Hypothalamus (tissue), 51 donors: ENCODE measurements at regions not wholly inside any gene's neighbourhood (a gene's known extent, or its start where the extent isn't known, plus 50 kb on each side); places are given as distances from the start of the nearest gene placed in this dataset.
"Not testable (repeated sequence)": the region's sequence is repeated elsewhere in the genome, so short reads cannot be mapped to it uniquely, and the experiment has no call there.

ENCODE experiments used
- DNase-seq, 51 donors: peaks; one replicate each; lab custom pipeline; 2025; lab: John Stamatoyannopoulos, UW

DNA sequence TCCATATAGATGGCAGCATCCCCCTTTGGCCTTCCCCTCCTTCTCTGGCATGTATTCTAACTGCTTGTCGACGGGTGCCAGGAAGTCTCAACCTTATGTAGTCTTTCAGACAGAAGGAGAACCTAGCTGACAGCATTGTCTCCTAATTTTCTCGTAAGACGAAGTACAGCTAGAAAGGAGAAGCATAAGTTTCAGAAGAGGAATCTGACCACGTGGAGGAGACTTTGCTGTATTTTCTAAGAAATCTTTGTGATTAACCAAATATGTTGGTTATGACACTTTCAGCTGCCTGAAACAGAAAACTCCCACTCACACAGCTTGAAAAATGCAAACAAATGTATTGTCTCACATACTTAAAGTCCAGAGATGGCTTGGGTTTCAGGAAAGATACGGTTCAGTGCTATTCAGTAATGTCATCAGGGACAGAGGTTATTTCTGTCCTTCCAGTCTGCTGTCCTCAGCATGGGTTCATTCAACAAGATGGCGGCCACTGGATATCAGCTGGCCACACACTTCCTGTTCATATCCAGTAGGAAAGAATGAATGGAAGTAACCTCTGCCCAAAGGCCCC lies 109.5 kb upstream of the ZNF648 start:
- peak in 1 of 51 donors; percentile 11 for DNase-seq

DNA sequence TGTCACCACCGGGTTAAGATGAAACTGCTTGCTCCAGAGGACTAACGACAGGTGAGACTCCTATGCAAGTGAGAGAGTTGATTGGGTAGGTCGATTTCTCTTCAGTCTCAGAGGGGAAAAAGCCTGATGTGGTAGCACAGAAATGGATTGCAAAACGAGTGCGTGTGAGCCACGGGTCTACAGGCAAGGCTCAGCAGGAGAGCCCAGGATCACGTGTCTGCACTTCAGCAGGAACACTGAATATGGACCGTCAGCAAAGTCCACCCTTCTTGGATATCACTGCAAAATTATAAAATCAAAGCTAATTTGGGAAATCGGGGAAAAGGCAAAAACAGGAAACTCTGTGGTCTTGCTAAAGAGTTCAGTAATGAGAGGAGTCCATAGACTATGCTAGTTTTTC lies 107.7 kb upstream of the ZNF648 start:
- DNase-seq: peak in 5 of 51 donors; percentile 8 to 18 (median 12)

DNA sequence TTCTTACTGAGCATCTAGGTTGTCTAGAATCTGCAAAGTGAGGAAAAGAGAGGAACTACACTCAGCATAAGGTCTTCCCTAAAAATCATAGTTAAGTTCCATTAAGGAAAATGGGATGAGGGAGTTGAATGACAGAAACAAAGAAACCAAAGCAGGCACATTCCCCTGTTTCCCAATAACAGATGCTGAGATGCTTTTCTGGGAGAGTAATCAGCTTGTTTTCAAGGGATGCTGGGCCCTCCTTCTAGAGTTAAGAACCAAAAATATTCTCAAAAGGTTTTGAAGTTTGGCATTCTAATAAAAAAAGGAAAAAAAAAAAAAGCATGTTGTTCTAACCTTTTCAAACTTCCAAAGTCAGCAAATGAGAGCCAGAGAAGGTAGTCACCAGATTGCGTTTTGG lies 105.2 kb upstream of the ZNF648 start:
- DNase-seq: no peak

DNA sequence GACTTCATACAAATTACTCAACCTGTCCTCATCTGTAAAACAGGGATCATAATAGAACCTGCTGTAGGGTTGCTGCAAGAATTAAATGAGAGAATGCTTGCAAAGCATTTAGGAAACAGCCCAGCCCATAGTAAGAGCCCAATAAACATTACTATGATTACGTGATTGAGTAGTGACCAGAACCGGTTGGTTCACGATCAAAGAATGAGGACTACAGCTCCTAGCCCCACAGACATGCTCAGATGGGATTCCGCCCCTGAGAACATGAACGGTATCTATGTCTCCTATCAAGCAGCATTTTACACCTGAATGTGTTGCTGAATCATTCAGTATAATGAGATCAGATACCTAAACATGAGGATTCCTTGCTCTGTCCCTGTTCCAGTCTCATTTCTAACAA lies 104.8 kb upstream of the ZNF648 start:
- no peak for DNase-seq

DNA sequence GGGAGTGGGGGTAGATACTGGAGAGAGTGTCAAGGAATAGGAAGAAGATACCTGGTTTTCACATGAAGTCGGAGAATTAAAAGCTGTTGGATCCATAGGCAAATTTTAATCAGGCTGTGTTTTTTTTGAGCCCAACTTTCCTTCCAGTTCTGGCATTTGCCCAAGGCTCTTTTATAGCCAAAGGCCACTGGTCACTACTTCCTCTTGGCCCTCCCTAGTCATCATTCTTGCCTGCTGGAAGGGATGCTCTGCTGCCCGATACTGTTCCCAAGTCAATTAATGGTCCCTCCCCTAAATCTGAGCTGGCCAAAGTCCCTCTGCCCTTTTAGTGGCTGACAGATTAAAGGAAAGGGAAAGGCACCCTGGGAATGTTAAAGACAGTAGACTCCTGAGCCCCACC lies 102.8 kb upstream of the ZNF648 start:
- peak in 16 of 51 donors; percentile 18 to 65 (median 41) for DNase-seq

DNA sequence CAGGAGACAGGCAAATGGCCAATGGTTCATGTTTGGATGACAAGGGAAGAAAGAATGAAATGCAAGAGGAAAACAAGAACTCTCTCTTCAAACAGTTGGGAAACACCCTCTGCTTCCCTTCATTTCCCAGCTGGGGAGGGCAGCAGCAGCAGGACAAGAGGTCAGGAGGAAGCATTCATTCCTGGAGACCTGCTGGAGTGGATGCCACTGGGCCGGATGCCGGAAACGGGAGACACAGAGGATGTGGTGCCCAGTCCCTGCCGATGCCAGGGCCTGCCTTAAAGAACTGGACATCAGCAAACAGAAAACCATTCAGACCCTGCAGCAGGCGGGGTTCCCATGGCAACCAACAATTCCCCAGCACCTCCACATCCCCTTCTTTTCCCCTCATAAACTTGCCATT lies 102.3 kb upstream of the ZNF648 start:
- peak in 41 of 51 donors; percentile 10 to 87 (median 47) for DNase-seq

DNA sequence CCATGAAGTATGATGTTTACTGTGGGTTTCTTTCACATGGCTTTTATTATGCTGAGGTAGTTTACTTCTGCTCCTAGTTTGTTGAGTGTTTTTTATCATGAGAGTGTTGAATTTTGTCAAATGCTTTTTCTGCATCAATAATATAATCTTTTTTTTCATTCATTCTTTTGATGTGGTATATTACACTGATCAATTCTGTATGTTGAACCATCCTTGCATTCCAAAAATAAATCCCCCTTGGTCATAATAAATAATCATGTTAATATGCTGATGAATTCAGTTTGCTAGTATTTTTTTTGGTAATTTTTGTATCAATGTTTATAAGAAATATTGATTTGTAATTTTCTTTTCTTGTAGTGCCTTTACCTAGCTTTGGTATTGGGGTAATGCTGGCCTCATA lies 97.9 kb upstream of the ZNF648 start:
- DNase-seq: no peak

DNA sequence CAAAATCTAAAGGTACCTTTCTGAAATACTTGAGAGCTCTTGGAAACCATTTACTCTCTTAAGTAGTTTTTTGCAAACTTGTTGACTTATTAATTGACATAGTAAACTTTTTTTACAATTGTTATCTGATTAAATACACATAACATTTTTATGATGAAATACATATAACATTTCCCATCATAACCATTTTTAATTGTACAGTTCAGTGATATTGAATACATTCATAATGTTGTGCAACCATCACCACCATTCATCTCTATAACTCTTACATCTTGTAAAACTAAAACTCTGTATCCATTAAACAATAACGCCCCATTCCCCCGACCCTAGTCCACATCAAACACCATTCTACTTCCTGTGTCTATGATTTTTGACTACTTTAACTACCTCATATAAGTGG lies 95.7 kb upstream of the ZNF648 start:
- no peak for DNase-seq

DNA sequence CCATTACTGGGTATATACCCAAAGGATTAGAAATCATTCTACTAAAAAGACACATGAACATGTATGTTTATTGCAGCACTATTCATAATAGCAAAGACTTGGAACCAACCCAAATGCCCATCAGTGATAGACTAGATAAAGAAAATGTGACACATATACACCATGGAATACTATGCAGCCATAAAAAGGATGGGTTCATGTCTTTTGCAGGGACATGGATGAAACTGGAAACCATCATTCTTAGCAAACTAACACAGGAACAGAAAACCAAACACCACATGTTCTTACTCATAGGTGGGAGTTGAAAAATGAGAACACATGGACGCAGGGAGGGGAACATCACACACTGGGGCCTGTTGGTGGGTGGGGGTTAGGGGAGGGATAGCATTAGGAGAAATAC lies 92.9 kb upstream of the ZNF648 start:
- not testable (repeated sequence) for DNase-seq

DNA sequence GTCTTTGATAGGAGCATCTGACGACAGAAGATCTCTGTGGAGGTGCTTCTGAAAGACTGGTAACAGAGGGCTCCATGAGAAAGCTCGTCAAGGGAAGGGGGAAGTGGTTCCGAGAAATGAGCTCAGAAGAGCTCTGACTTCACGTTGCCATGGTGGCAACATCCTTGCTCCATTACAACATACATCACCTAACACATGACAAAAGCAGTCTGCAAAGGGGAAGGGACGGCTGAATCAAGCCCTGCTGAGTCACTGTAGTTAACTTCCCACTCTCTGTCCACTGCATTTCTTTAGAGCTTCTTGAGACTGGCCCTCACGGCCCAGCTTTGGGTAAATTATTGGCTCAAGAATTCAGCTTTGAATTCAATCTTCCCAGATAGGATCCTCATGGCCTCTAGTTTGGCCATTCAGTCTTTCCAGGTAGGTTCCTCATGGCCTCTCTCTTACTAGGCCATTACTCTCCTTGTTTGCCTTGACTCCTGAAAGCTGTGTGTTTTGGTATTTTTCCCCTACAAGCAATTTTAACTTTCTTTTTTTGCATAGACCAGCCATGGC lies 88.0 kb upstream of the ZNF648 start:
- DNase-seq: peak in 19 of 51 donors; percentile 13 to 65 (median 35)

DNA sequence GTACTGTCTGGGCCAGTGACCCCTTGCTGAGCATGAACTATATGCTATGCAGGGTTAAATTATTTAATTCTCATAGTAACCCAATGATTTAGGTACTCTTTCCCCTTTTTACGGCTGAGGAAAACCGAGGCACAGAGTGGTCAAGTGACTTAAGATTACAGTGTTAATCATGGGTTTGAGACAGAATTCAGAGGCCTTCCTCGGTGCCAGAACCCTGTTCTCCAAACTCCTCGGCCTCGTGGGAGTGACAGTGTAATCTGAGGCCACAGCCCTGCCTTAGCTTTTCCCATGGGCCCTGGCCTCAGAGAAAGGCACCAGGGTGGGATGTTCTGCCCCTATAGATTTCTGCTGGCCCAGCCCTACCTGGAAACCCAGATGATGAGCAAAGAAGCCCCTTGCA lies 86.4 kb upstream of the ZNF648 start:
- no peak for DNase-seq

DNA sequence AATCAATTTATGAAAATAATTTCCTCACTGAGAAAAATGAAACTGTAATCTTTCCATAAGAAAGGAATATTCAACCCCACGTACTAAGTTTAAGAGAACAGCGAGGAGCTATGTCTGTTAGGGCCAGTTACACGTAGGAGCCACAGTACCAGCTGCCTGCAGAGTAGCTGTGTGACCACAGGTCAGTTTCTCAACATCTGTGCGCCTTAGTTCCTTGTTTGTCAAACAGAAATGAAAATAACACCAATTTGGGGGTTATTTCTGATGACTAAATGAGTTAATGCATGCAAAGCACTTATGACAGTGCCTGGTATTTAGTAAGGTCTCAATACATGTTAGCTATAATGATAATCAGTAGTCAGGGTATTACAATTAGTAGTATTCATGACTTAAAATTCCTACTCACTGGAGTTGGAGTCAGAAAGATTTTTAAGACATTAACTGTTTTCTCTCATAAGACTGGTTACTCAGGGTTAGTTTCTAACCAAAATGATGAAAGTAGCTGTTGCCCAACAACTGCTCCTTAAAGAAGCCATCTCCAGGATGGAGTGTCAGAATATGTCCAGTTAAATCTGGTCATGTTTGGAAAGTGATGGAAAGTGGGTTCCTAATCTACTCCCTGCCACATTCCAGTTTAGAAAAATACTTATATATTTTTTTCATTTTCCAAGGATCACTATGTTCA lies 85.8 kb upstream of the ZNF648 start:
- DNase-seq: peak in 1 of 51 donors; percentile 12

DNA sequence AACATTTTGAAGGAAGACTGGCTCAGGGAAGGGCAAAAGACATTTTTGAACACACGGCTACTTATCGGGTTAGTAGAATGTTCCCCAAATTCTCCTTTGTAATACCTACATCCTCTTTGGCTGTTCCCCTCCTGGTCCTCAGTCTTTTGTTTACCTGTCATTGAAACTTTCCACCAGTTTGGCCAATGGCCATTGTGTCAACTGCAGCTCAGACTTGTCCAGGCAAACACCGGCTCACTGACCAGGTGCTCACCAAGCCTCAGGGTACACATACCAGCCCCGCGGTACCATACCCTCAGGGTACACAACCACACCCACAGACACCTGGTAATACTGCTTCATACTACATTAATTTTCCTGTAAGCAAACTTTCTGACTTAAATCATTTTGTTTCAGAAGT lies 84.8 kb upstream of the ZNF648 start:
- no peak for DNase-seq

DNA sequence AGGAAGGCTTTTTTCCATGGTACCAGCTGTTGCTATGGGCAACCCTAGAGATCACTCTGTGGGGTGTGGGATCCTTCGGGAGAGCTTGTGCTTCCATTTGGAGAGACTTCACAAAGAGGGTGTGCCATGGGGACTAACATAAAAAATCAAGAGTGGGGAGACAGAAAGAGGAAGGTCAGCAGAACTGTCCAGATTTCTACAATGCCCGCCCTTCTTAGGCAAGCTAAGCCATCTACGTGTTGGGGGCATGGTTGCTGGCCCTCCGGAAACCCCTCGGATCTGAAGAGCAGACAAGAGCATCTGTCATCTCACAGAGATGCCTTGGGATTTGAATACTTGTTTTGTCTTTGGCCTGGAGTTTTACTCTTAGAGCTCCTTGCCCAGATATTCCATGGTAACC lies 83.9 kb upstream of the ZNF648 start:
- DNase-seq: peak in 1 of 51 donors; percentile 33

DNA sequence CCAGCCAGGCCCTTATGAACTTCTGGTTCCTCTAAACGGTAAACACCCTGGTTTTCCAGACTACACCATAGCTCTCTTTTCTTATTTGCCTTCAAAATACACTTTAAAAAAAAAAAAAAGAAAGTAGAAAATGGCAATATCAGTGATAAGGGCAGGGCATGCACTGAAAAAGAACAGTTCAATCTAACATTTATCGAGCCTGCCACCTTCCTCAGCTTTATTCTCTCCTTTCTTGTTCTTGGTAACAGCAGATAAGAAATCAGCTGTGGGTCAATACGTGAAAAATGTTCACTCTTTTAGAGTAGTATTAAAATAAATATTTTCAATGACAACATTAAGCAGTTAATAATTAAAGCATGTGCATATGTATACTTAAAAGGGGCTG lies 83.1 kb upstream of the ZNF648 start:
- DNase-seq: no peak

DNA sequence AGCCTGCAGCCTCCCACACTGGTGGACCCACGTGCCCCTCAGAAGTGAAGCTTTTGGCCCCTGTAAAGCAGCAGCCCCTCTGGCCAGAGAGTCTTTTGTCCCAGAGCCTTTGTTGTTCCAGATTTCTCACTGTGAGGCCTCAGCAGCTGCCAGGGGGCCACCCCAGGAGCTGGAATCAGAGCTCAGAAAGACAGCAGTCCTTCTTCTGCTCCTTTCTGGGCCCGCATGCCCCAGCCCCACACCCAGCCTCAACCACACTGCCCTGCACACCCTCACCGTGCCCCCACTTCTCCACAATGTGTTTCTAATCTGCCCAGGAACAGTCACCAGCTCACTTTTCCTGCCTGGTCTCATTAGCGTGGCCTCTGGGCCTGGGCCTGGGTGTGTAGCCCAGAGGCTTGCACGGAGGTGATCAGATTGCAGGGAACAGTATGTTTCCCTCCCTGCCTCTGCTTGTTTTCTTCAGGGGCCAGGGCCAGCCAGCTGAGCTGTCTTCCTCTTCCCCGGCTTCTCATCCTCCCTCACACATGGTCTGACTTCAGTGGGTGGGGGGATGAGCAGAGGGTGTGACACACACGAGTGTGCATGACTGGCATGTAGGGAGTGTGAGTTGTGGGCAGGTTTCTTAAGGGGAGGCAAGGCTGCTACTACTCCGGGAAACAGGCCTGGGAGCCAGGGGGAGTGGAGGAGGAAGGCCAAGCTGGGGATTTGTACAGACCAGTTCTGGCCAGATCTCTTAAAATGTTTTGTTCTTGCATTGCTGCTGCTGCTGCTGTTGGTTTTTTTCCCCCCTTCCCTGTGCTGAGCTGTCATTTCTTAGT lies 82.5 kb upstream of the ZNF648 start:
- DNase-seq: peak in 47 of 51 donors; percentile 23 to 89 (median 59)

DNA sequence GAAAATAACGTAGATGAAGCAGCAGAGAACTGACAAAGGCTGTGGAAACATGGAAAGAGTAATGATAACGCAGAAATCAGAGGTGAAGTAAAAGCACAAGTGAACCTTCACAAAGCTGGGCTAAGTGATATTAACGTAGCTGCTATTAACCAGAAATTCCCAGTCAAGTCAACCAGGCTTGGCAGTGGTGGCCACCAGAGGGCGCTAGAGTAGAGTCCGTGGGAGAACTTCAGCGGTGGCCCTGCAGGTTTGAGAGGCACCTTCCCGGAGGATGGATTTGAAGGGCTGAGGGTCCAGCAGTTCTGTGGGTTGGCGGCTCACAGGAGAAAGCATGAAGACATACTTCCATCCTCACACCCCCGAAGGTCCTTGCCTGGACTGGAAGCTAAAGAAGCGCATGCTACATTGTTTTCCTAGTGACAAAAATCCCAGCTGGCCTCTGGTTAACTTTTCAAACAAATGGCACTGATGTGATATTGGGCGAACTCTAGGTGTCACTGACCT lies 81.7 kb upstream of the ZNF648 start:
- DNase-seq: peak; percentile 48 to 98 (median 85)

DNA sequence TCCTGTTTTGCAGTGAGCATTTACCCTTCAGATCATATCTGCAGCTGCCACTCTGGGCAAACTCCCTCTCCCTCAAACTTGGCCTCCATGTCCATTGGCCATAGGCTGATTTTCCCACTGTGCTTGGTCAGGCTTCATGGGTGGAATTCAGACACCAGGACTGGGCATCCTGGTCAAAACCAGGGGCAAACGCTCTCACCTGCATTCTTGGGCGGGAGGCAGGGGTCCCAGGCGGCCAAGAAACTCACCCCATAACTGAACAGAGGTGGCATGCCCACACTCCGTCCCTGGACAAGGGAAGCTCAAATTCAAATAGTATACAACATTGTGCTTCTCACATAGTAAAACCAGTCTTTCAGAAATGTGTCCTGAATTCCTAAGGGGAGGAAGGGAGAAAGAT lies 81.1 kb upstream of the ZNF648 start:
- DNase-seq: peak in 1 of 51 donors; percentile 6

DNA sequence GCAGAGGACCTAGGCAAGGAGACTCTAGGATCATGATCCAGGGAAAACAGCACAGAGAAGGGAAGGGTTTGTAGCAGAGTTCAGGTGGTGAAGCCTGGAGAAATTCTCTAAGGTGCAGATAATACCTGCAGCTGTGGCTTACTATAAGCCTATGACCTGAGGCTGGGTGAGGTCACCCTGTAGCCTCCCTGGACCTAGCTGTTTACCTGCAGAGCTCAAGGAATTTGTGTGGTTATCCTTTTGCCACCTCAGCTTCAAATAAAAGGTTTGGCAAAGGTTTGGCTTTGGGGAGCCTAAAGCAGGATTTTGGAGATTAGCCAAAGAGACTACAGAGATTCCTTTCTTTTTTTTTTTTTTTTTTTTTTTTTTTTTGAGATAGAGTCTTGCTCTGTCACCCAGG lies 79.5 kb upstream of the ZNF648 start:
- DNase-seq: no peak

DNA sequence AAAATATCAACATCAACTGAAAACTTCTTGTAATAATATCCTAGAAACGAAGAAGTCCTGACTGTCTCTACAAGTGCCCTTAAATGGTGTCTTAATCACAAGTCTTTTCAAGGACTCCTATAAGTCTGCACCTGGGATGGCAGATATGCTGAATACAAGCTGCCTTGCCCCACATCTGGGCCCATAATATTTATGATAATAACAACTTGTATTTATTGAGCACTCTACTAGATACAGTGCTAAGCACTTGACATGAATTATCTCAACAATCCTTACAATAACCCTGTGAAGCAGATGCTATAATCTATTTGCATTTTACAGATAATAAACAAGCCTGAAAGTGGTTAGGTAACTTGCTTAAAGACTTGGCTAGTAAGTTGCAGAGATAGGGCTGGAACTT lies 78.0 kb upstream of the ZNF648 start:
- DNase-seq: no peak

DNA sequence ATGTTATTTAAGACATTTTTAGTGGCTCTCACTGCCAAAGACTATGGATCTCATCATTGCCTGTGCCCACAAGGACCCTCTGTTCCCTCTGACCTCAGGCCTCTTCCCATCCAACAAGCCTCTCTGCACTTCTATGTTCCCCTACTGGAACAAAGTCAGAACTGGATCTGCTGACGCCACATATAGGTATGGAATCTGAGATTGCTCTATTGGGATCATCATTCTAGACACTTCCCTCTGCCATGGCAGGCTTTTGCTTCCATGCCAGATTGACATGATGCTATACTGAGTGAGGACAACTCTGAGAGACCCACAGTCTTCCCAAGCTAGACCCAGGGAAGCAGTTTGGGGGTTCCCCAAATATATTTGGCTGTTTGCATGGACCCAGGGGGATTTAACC lies 76.0 kb upstream of the ZNF648 start:
- DNase-seq: no peak
